IMR-90 (cell line): ENCODE measurements at regions not wholly inside any gene's neighbourhood (a gene's known extent, or its start where the extent isn't known, plus 50 kb on each side); places are given as distances from the start of the nearest gene placed in this dataset.

ENCODE experiments used
- ATAC-seq: fragments of 200-7000 bp; cut with Tn5 transposase; 2 replicates; pipeline ENCODE4 v1.9.1; 2020; ENCODE audit warnings: low read depth, mild to moderate bottlenecking, moderate library complexity
- BruUV-seq: library from RNA; stranded (reverse); fragments of 400-500 nt; replicated peaks from 2 replicates; lab custom pipeline; 2021; lab: Mats Ljungman, UMichigan
- CTCF ChIA-PET: fragments of 300-600 bp; formaldehyde crosslinking; extraction: SDS; loops from one replicate; lab custom pipeline; 2021; ENCODE audit warnings: antibody characterized with exemption; lab: Yijun Ruan, JAX
- POLR2A ChIA-PET: fragments of 300-600 bp; sonication (Branson Sonifier 250); formaldehyde crosslinking; loops from one replicate; lab custom pipeline; 2022; ENCODE audit warnings: antibody characterized with exemption; ENCODE audit not compliant: unreplicated experiment; lab: Charles Lee
- DNase-seq: peaks from one replicate; pipeline ENCODE4 v3.0.0; 2013
- H2AFZ ChIP-seq: replicated peaks from 2 replicates; pipeline ENCODE3; 2013; ENCODE audit warnings: low read length, mild to moderate bottlenecking; ENCODE audit not compliant: poor library complexity
- H2AK5ac ChIP-seq: 2 replicates; pipeline ENCODE4 v1.6.1; 2013; ENCODE audit warnings: low read depth, low read length, inconsistent platforms
- H2AK9ac ChIP-seq: replicated peaks from 2 replicates; pipeline ENCODE3; 2013; ENCODE audit warnings: mild to moderate bottlenecking, low read depth, low read length, moderate library complexity; ENCODE audit not compliant: poor library complexity
- H2BK120ac ChIP-seq: 2 replicates; pipeline ENCODE4 v1.6.1; 2013; ENCODE audit warnings: low read depth, low read length, inconsistent platforms
- H2BK15ac ChIP-seq: 3 replicates; pipeline ENCODE4 v1.6.1; 2013; ENCODE audit warnings: low read depth, low read length, inconsistent platforms
- H2BK20ac ChIP-seq: 2 replicates; pipeline ENCODE4 v1.6.1; 2013; ENCODE audit warnings: low read depth, mild to moderate bottlenecking, inconsistent platforms, low read length, moderate library complexity
- H2BK5ac ChIP-seq: 2 replicates; pipeline ENCODE4 v1.6.1; 2013; ENCODE audit warnings: mild to moderate bottlenecking, low read depth, low read length, inconsistent platforms; ENCODE audit not compliant: poor library complexity, severe bottlenecking
- H3K14ac ChIP-seq: replicated peaks from 2 replicates; pipeline ENCODE4 v1.6.1; 2013; ENCODE audit warnings: low read depth, low read length, inconsistent platforms
- H3K18ac ChIP-seq: 2 replicates; pipeline ENCODE4 v1.6.1; 2013; ENCODE audit warnings: low read depth, low read length, control low read depth
- H3K23ac ChIP-seq: 2 replicates; pipeline ENCODE4 v1.6.1; 2013; ENCODE audit warnings: low read depth, low read length, inconsistent platforms
- H3K27ac ChIP-seq: 2 replicates; pipeline ENCODE4 v1.5.1; 2013; ENCODE audit warnings: mild to moderate bottlenecking, control low read depth, low read length; ENCODE audit not compliant: insufficient read depth
- H3K27me3 ChIP-seq: 2 replicates; pipeline ENCODE4 v1.6.1; 2013; ENCODE audit warnings: low read length; ENCODE audit not compliant: control insufficient read depth, insufficient read depth
- H3K36me3 ChIP-seq: 2 replicates; pipeline ENCODE4 v1.6.1; 2013; ENCODE audit warnings: low read length, mixed read lengths; ENCODE audit not compliant: control insufficient read depth, insufficient read depth
- H3K4ac ChIP-seq: 2 replicates; pipeline ENCODE4 v1.6.1; 2013; ENCODE audit warnings: low read depth, low read length, inconsistent platforms
- H3K4me1 ChIP-seq: 2 replicates; pipeline ENCODE4 v1.6.1; 2013; ENCODE audit warnings: low read length, mixed read lengths; ENCODE audit not compliant: control insufficient read depth, insufficient read depth
- H3K4me2 ChIP-seq: 2 replicates; pipeline ENCODE4 v1.6.1; 2013; ENCODE audit warnings: low read depth, mild to moderate bottlenecking, control low read depth, low read length, moderate library complexity
- H3K4me3 ChIP-seq: 2 replicates; pipeline ENCODE4 v1.5.1; 2013; ENCODE audit warnings: low read depth, mild to moderate bottlenecking, control low read depth, low read length, moderate library complexity; ENCODE audit not compliant: insufficient read depth
- H3K56ac ChIP-seq: 2 replicates; pipeline ENCODE4 v1.6.1; 2013; ENCODE audit warnings: low read length, inconsistent platforms; ENCODE audit not compliant: insufficient read depth; ENCODE audit errors: extremely low read depth
- H3K79me1 ChIP-seq, 2 experiments: 2 replicates each; pipeline ENCODE4 v1.6.1; 2013; ENCODE audit warnings: low read length in 2 of 2, inconsistent platforms in 1 of 2, low read depth in 1 of 2
- H3K9ac ChIP-seq: 2 replicates; pipeline ENCODE4 v1.6.1; 2013; ENCODE audit warnings: low read depth, low read length, control low read depth
- H3K9me1 ChIP-seq: 2 replicates; pipeline ENCODE4 v1.6.1; 2013; ENCODE audit warnings: low read length, inconsistent platforms; ENCODE audit not compliant: insufficient read depth
- H3K9me3 ChIP-seq: 2 replicates; pipeline ENCODE4 v1.6.1; 2013; ENCODE audit warnings: low read length; ENCODE audit not compliant: control insufficient read depth, insufficient read depth
- H4K20me1 ChIP-seq: 2 replicates; pipeline ENCODE4 v1.6.1; 2013; ENCODE audit warnings: low read length, inconsistent platforms; ENCODE audit not compliant: insufficient read depth
- H4K5ac ChIP-seq: 2 replicates; pipeline ENCODE4 v1.6.1; 2013; ENCODE audit warnings: mild to moderate bottlenecking, low read depth, low read length, control low read depth
- H4K8ac ChIP-seq, 2 experiments: 2 replicates each; pipeline ENCODE4 v1.6.1; 2013; ENCODE audit warnings: low read depth in 2 of 2, low read length in 2 of 2, control low read depth in 1 of 2, inconsistent platforms in 1 of 2
- H4K91ac ChIP-seq: 2 replicates; pipeline ENCODE4 v1.6.1; 2013; ENCODE audit warnings: low read depth, low read length, inconsistent platforms; ENCODE audit not compliant: insufficient read depth
- BHLHE40 ChIP-seq: fragments of 150-350 bp; IDR thresholded peaks from 2 replicates; pipeline ENCODE4 v1.6.1; 2016; ENCODE audit warnings: mild to moderate bottlenecking, low read depth, low read length
- CEBPB ChIP-seq: IDR thresholded peaks from 2 replicates; pipeline ENCODE4 v1.6.1; 2012; ENCODE audit warnings: low read depth, low read length, improper control_type of control experiment
- CHD1 ChIP-seq: IDR thresholded peaks from 2 replicates; pipeline ENCODE4 v1.6.1; 2012; ENCODE audit warnings: low read depth, low read length, improper control_type of control experiment
- CTCF ChIP-seq: conservative IDR thresholded peaks from 2 replicates; pipeline ENCODE4 v1.5.1; 2012; ENCODE audit warnings: mild to moderate bottlenecking, low read depth, low read length, improper control_type of control experiment
- ELK1 ChIP-seq: fragments of 150-350 bp; IDR thresholded peaks from 2 replicates; pipeline ENCODE4 v1.6.1; 2016; ENCODE audit warnings: low read depth, mild to moderate bottlenecking, low read length, moderate library complexity, borderline replicate concordance
- FOS ChIP-seq: fragments of 150-350 bp; IDR thresholded peaks from 2 replicates; pipeline ENCODE4 v1.6.1; 2016; ENCODE audit warnings: low read depth, low read length
- MAFK ChIP-seq: IDR thresholded peaks from 2 replicates; pipeline ENCODE4 v1.6.1; 2012; ENCODE audit warnings: low read depth, low read length, improper control_type of control experiment
- MAZ ChIP-seq: IDR thresholded peaks from 2 replicates; pipeline ENCODE4 v1.6.1; 2012; ENCODE audit warnings: low read depth, mild to moderate bottlenecking, low read length, improper control_type of control experiment, moderate library complexity, borderline replicate concordance
- MXI1 ChIP-seq: IDR thresholded peaks from 2 replicates; pipeline ENCODE4 v1.6.1; 2012; ENCODE audit warnings: low read depth, mild to moderate bottlenecking, low read length, moderate library complexity, borderline replicate concordance
- NFE2L2 ChIP-seq: fragments of 150-350 bp; IDR thresholded peaks from 2 replicates; pipeline ENCODE4 v1.6.1; 2016; ENCODE audit warnings: low read depth, mild to moderate bottlenecking, low read length
- POLR2A ChIP-seq: IDR thresholded peaks from 2 replicates; pipeline ENCODE4 v1.6.1; 2012; ENCODE audit warnings: mild to moderate bottlenecking, low read depth, low read length
- RAD21 ChIP-seq: IDR thresholded peaks from 2 replicates; pipeline ENCODE4 v1.6.1; 2012; ENCODE audit warnings: low read length, improper control_type of control experiment
- RCOR1 ChIP-seq: IDR thresholded peaks from 2 replicates; pipeline ENCODE4 v1.6.1; 2012; ENCODE audit warnings: mild to moderate bottlenecking, low read length, improper control_type of control experiment; ENCODE audit not compliant: insufficient replicate concordance
- RFX5 ChIP-seq: IDR thresholded peaks from 2 replicates; pipeline ENCODE4 v1.8.0; 2012; ENCODE audit warnings: low read depth, mild to moderate bottlenecking, low read length, moderate library complexity
- SMC3 ChIP-seq: fragments of 150-350 bp; IDR thresholded peaks from 2 replicates; pipeline ENCODE4 v1.6.1; 2016; ENCODE audit warnings: low read depth, mild to moderate bottlenecking, antibody characterized with exemption, low read length, moderate library complexity
- USF2 ChIP-seq: fragments of 150-350 bp; IDR thresholded peaks from 2 replicates; pipeline ENCODE4 v1.6.1; 2017; ENCODE audit warnings: mild to moderate bottlenecking, antibody characterized with exemption, low read length, low read depth
- WGBS, 2 experiments: methylation state at CpG; one replicate each; pipeline versions ENCODE4 v1.1.5 to v1.1.7; 2013; ENCODE audit warnings: missing lambda C conversion rate in 2 of 2; ENCODE audit not compliant: insufficient read length in 1 of 2; ENCODE audit errors: extremely low coverage in 2 of 2; 5-methylcytosine and 5-hydroxymethylcytosine counted together
- dilution Hi-C: fragments of 300-500 bp; cut with HindIII; formaldehyde crosslinking; loops from one replicate; pipeline ENCODE4 v1.14.3; 2018; ENCODE audit warnings: low sequenced_read_pairs; ENCODE audit not compliant: unreplicated experiment
- in situ Hi-C: fragments of 300-500 bp; cut with MboI; formaldehyde crosslinking; loops from 3 replicates; pipeline ENCODE4 v1.14.3; 2019; ENCODE audit warnings: low sequenced_read_pairs, inconsistent platforms, mixed read lengths
- intact Hi-C: fragments of 100-400 bp; cut with micrococcal nuclease; formaldehyde crosslinking; loops from 2 replicates; pipeline ENCODE4 v1.10.0; 2022

GRCh38 chr5:2109566-2109965 lies 226.8 kb upstream of the IRX4 start:
- Histone ChIP-seq H2BK120ac (no peak overlapping the region), H3K79me1 (no peaks in the 10 kb centered on the region), H3K27ac (no peak overlapping the region), H3K4me3 (no peak overlapping the region), H4K5ac (no peak overlapping the region), H2AK5ac (no peak overlapping the region), H4K20me1 (no peaks in the 10 kb centered on the region), H3K27me3 (no peaks in the 10 kb centered on the region), H4K8ac (no peak overlapping the region), H3K4me2 (no peak overlapping the region), H3K18ac (no peak overlapping the region), H2BK15ac (no peak overlapping the region), H3K56ac (no peak overlapping the region), H2AFZ (no peak overlapping the region), H3K14ac (no peak overlapping the region), H3K9me3 (peaks cover 17% of the 10 kb centered on the region), H3K4ac (no peak overlapping the region), H3K23ac (no peak overlapping the region), H3K9me1 (no peaks in the 10 kb centered on the region), H3K4me1 (no peaks in the 10 kb centered on the region), H2BK5ac (no peak overlapping the region), H3K36me3 (no peaks in the 10 kb centered on the region), H3K9ac (no peak overlapping the region), H2AK9ac (no peak overlapping the region), H4K91ac (no peak overlapping the region), H2BK20ac (no peak overlapping the region)
- POLR2A ChIA-PET, result no interaction called here
- WGBS, 2 experiments, result no CpG with 5 or more reads among the region's 5 CpGs
- DNase-seq (no peak), ATAC-seq (no peak)
- TF ChIP-seq RAD21 (no peak), NFE2L2 (no peak), MAZ (no peak), POLR2A (no peak), SMC3 (no peak), MAFK (no peak), CEBPB (no peak), CTCF (no peak), MXI1 (no peak), CHD1 (no peak), ELK1 (no peak), FOS (no peak), RFX5 (no peak), USF2 (no peak), RCOR1 (no peak), BHLHE40 (no peak)
- CTCF ChIA-PET, result no interaction called here
- in situ Hi-C loops (no loop called here), dilution Hi-C loops (no loop called here), intact Hi-C loops (no loop called here)
- no TSS peak for BruUV-seq
